Mucosa of descending colon (tissue), 3 donors: ENCODE measurements at regions not wholly inside any gene's neighbourhood (a gene's known extent, or its start where the extent isn't known, plus 50 kb on each side); places are given as distances from the start of the nearest gene placed in this dataset.

Experiments
- ATAC-seq: fragments of 200-7000 bp; cut with Tn5 transposase; one replicate; pipeline ENCODE4 v1.9.1; 2020; ENCODE audit warnings: mild to moderate bottlenecking, moderate library complexity
- DNase-seq, 3 donors: peaks; one replicate each; pipeline ENCODE4 v3.0.0-alpha.2; 2020
- H3K36me3 ChIP-seq: fragments of 200-600 bp; one replicate; pipeline ENCODE4 v1.8.0; 2021; ENCODE audit warnings: low read depth, mild to moderate bottlenecking
- H3K4me1 ChIP-seq: fragments of 200-600 bp; one replicate; pipeline ENCODE4 v1.8.0; 2021; ENCODE audit warnings: low read depth, mild to moderate bottlenecking
- H3K4me3 ChIP-seq: fragments of 200-600 bp; one replicate; pipeline ENCODE4 v1.8.0; 2021; ENCODE audit warnings: mild to moderate bottlenecking
- H3K9me3 ChIP-seq: fragments of 200-600 bp; one replicate; pipeline ENCODE4 v1.8.0; 2021; ENCODE audit warnings: mild to moderate bottlenecking
- CTCF ChIP-seq: fragments of 200-600 bp; IDR thresholded peaks from one replicate; pipeline ENCODE4 v1.8.0; 2022; ENCODE audit warnings: antibody characterized with exemption, mild to moderate bottlenecking
- intact Hi-C, 2 donors: fragments of 100-400 bp; cut with DNase I in 1 of 2; cut with micrococcal nuclease in 1 of 2; formaldehyde crosslinking; loops; one replicate each; pipeline versions ENCODE4 v1.11.0 to v1.11.1; 2022; cut with DNase I, micrococcal nuclease
- donor health status: DM: no; HTN: no; CAD: no; lungs with moderate emphysema.
- donor health status: DM: no; HTN: no; CAD: no.
- donor health status: DM: no; HTN: yes; CAD: no.

GRCh38 chr4:136823020-136823419, 709.3 kb downstream of the PCDH18 start:
- Histone ChIP-seq H3K9me3 (no peaks in the 10 kb centered on the region), H3K4me3 (no peak overlapping the region), H3K4me1 (no peaks in the 10 kb centered on the region), H3K36me3 (no peaks in the 10 kb centered on the region)
- DNase-seq (peak in 1 of 3 donors; percentile 40), ATAC-seq (no peak)
- intact Hi-C loops = no loop called here
- TF ChIP-seq CTCF = no peak

- ATAC-seq (no peak), DNase-seq (no peak)
- no peak for TF ChIP-seq CTCF
- intact Hi-C loops = no loop called here
- H3K9me3 ChIP-seq = no peaks in the 10 kb centered on the region
- no peak overlapping the region for H3K4me3 ChIP-seq
- H3K36me3 ChIP-seq = no peaks in the 10 kb centered on the region
- H3K4me1 ChIP-seq = no peaks in the 10 kb centered on the region
Measured at GRCh38 chr4:136818811-136819330, 713.4 kb downstream of the PCDH18 start.

- Histone ChIP-seq H3K4me1 (no peaks in the 10 kb centered on the region), H3K36me3 (no peaks in the 10 kb centered on the region), H3K4me3 (no peak overlapping the region), H3K9me3 (no peaks in the 10 kb centered on the region)
- no peak for TF ChIP-seq CTCF
- DNase-seq (peak in 1 of 3 donors; percentile 48), ATAC-seq (no peak)
- intact Hi-C loops = no loop called here
Measured at GRCh38 chr4:136812100-136812880, 720.0 kb downstream of the PCDH18 start.

- Histone ChIP-seq H3K36me3 (no peaks in the 10 kb centered on the region), H3K4me1 (no peaks in the 10 kb centered on the region), H3K4me3 (no peak overlapping the region), H3K9me3 (no peaks in the 10 kb centered on the region)
- DNase-seq = no peak
- no peak for ATAC-seq
- TF ChIP-seq CTCF = no peak
- intact Hi-C loops = no loop called here
Measured at GRCh38 chr4:136811496-136812077, 720.7 kb downstream of the PCDH18 start.

- Histone ChIP-seq H3K36me3 (no peaks in the 10 kb centered on the region), H3K4me1 (no peaks in the 10 kb centered on the region), H3K4me3 (no peak overlapping the region), H3K9me3 (no peaks in the 10 kb centered on the region)
- ATAC-seq (no peak), DNase-seq (no peak)
- intact Hi-C loops = no loop called here
- no peak for TF ChIP-seq CTCF
Measured at GRCh38 chr4:136810626-136811025, 721.7 kb downstream of the PCDH18 start.
